CD4-positive, alpha-beta T cell treated with Interleukin-12 subunit alpha and Interleukin-12 subunit beta, for 1 hour (primary cell): ENCODE measurements at regions not wholly inside any gene's neighbourhood (a gene's known extent, or its start where the extent isn't known, plus 50 kb on each side); places are given as distances from the start of the nearest gene placed in this dataset.
"Not testable (repeated sequence)": the region's sequence is repeated elsewhere in the genome, so short reads cannot be mapped to it uniquely, and the experiment has no call there.

Experiments used
- DNase-seq: peaks from one replicate; pipeline ENCODE4 v3.0.0-alpha.2; 2020

- peak; percentile 40 for DNase-seq
Measured at GRCh38 chr14:71403656-71404055, 496.4 kb downstream of the PCNX1 start.

- DNase-seq, result no peak
Measured at GRCh38 chr14:71405676-71406075, 498.4 kb downstream of the PCNX1 start.

GRCh38 chr14:71408362-71409030 is 501.2 kb downstream of the PCNX1 start:
- DNase-seq, result no peak

GRCh38 chr14:71410578-71411284 is 503.5 kb downstream of the PCNX1 start:
- DNase-seq, result no peak

- no peak for DNase-seq
Measured at GRCh38 chr14:71411285-71411595, 504.0 kb downstream of the PCNX1 start.

- no peak for DNase-seq
Measured at GRCh38 chr14:71411738-71412137, 504.5 kb downstream of the PCNX1 start.

- DNase-seq, result no peak
Measured at GRCh38 chr14:71414631-71415403, 507.6 kb downstream of the PCNX1 start.

GRCh38 chr14:71415404-71415690 is 508.1 kb downstream of the PCNX1 start:
- DNase-seq, result no peak

- no peak for DNase-seq
Measured at GRCh38 chr14:71416392-71416791, 509.1 kb downstream of the PCNX1 start.

GRCh38 chr14:71418532-71419245 is 511.4 kb downstream of the PCNX1 start:
- no peak for DNase-seq

GRCh38 chr14:71423481-71423880 is 508.7 kb upstream of the RGS6 start:
- no peak for DNase-seq

GRCh38 chr14:71424941-71425340 is 507.3 kb upstream of the RGS6 start:
- DNase-seq, result no peak

GRCh38 chr14:71426001-71426400 is 506.2 kb upstream of the RGS6 start:
- no peak for DNase-seq

GRCh38 chr14:71429902-71430301 is 502.3 kb upstream of the RGS6 start:
- DNase-seq, result no peak

GRCh38 chr14:71430321-71430677 is 501.9 kb upstream of the RGS6 start:
- DNase-seq, result no peak

- no peak for DNase-seq
Measured at GRCh38 chr14:71430678-71431376, 501.4 kb upstream of the RGS6 start.

- DNase-seq, result no peak
Measured at GRCh38 chr14:71432334-71433110, 499.7 kb upstream of the RGS6 start.

GRCh38 chr14:71433303-71433702 is 498.9 kb upstream of the RGS6 start:
- no peak for DNase-seq

GRCh38 chr14:71435641-71436040 is 496.6 kb upstream of the RGS6 start:
- not testable (repeated sequence) for DNase-seq

- DNase-seq, result no peak
Measured at GRCh38 chr14:71437870-71438269, 494.4 kb upstream of the RGS6 start.

- DNase-seq, result no peak
Measured at GRCh38 chr14:71438684-71439083, 493.5 kb upstream of the RGS6 start.

- DNase-seq, result no peak
Measured at GRCh38 chr14:71441126-71441525, 491.1 kb upstream of the RGS6 start.
